ENCODE measurements at regions not wholly inside any gene's neighbourhood (a gene's known extent, or its start where the extent isn't known, plus 50 kb on each side); places are given as distances from the start of the nearest gene placed in this dataset.
"Not testable (repeated sequence)": the region's sequence is repeated elsewhere in the genome, so short reads cannot be mapped to it uniquely, and the experiment has no call there.

- DNase-seq = no peak
These were observed 59.1 kb upstream of the PAX8 start for GRCh38 chr2:113337809-113338208.

DNA sequence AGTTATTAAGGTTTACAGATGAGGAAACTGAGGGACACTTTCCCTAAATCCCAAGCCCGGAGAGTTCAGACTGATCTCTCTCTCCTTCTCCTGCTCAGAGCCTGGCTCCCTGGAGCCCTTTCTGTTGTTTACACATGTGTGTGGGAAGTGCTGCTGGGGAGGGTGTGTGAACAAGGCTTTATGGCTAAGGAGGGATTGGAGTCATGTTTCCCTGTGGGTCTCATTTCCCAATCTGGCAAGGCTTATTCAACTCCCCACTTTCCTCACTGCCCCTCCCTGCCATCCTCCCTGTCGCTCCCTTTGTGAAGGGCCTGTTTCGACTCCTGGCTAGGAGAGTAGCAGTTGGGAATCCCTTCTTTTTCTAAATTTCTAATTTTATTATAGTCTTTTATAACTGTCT is 57.3 kb upstream of the PAX8 start:
- DNase-seq = not testable (repeated sequence)

- DNase-seq = no peak
These were observed 55.4 kb upstream of the PAX8 start for GRCh38 chr2:113334147-113334546.

DNA sequence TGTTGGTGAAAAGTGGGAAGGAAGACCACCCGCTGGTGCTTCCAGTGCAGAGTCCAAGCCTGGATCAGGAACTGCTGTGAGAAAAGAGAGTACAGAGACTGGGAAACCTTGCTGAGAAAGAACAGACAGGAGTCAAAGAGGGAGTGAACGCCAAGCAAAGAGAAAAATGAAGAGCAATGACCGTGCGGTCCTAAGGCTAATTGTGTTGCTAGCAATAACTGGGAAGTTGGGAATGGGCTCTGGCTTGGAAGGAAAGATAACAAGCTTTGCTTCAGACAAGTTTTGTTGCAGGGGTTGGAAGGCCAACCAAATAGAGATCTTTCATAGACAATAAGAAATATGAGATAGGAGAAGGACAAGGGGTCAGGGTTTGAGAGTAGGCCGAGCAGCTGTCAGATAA is 55.0 kb upstream of the PAX8 start:
- not testable (repeated sequence) for DNase-seq

DNA sequence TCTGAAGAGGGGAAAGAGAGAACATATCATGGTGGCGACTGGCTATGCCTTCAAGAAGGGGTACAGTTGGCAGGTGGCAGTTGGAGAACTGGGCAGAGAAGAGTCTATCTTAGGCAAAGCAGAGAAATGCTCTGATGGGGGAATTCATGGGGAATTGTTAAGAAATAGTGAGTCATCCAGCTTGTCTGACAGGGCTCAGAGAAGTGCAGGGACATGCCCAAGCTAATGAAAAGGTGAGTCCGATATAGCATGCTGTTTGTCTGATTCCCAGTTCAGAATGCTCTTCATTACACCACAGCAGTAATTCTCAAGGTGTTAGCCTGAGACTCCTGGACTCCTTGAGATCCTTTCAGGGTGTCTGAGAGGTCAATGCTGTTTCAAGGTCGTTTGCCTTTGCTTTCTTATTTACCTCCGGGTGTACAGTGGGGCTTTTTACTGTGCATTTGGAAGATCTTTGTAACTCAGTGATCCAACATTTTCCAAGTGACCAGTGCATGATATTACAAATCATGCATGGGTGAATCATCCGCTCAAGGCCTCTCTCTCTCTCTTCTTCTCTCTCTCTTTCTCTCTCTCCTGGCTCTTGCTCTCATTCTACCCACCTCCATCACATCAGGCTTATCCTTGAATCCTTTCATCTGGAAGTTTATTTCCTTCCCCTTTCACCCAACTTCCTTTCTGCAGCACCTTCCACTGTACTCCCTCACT is 51.5 kb upstream of the PAX8 start:
- not testable (repeated sequence) for DNase-seq

GRCh38 chr2:113328973-113329372 is 50.3 kb upstream of the PAX8 start:
- not testable (repeated sequence) for DNase-seq

GRCh38 chr2:113328572-113328971 is 49.9 kb upstream of the PAX8 start:
- not testable (repeated sequence) for DNase-seq

Measured in CD4-positive, alpha-beta T cell treated with Interferon alpha-2 for 1 hour (primary cell).